Thyroid gland (tissue), 4 donors: ENCODE measurements at regions not wholly inside any gene's neighbourhood (a gene's known extent, or its start where the extent isn't known, plus 50 kb on each side); places are given as distances from the start of the nearest gene placed in this dataset.
"Not testable (repeated sequence)": the region's sequence is repeated elsewhere in the genome, so short reads cannot be mapped to it uniquely, and the experiment has no call there.

Source experiments
- DNase-seq, 2 donors: peaks; one replicate each; pipeline ENCODE4 v3.0.0-alpha.2; 2019
- H3K27ac ChIP-seq, 3 donors: fragments of 200-600 bp; sonication (generic); 1 replicate in 2 of 3; 2 replicates in 1 of 3; pipeline ENCODE4 v1.5.1; 2016 to 2019; ENCODE audit warnings: mild to moderate bottlenecking in 1 of 3, moderate library complexity in 1 of 3
- H3K27me3 ChIP-seq: fragments of 200-600 bp; sonication (generic); one replicate; pipeline ENCODE4 v1.5.1; 2019
- H3K36me3 ChIP-seq, 2 donors: fragments of 200-600 bp; sonication (generic); one replicate each; pipeline ENCODE4 v1.5.1; 2016 to 2019
- H3K4me1 ChIP-seq, 2 donors: fragments of 200-600 bp; sonication (generic); one replicate each; pipeline ENCODE4 v1.5.1; 2017 to 2019
- H3K4me3 ChIP-seq, 3 donors: fragments of 200-600 bp; sonication (generic); replicated peaks in 1 of 3; 1 replicate in 2 of 3; 2 replicates in 1 of 3; pipeline ENCODE4 v1.5.1; 2016; ENCODE audit warnings: mild to moderate bottlenecking in 1 of 3
- H3K9me3 ChIP-seq: fragments of 200-600 bp; sonication (generic); one replicate; pipeline ENCODE4 v1.5.1; 2017
- CTCF ChIP-seq, 6 experiments: fragments of 200-600 bp in 3 of 6; fragments of 450-650 bp in 3 of 6; sonication (generic) in 3 of 6; IDR thresholded peaks; one replicate each; pipeline ENCODE4 v1.5.1; 2016 to 2019; ENCODE audit warnings: antibody characterized with exemption in 6 of 6, mild to moderate bottlenecking in 2 of 6, inconsistent platforms in 1 of 6, moderate library complexity in 1 of 6
- POLR2A ChIP-seq, 2 donors: fragments of 450-650 bp; IDR thresholded peaks; one replicate each; pipeline ENCODE4 v1.6.1; 2017; ENCODE audit warnings: antibody characterized with exemption in 2 of 2, mild to moderate bottlenecking in 2 of 2, moderate library complexity in 1 of 2
- WGBS, 2 donors: methylation state at CpG; one replicate each; pipeline ENCODE4 v1.1.5; 2017; 5-methylcytosine and 5-hydroxymethylcytosine counted together
- intact Hi-C: fragments of 100-400 bp; cut with DNase I; formaldehyde crosslinking; loops from one replicate; pipeline ENCODE4 v1.15.1; 2023

DNA sequence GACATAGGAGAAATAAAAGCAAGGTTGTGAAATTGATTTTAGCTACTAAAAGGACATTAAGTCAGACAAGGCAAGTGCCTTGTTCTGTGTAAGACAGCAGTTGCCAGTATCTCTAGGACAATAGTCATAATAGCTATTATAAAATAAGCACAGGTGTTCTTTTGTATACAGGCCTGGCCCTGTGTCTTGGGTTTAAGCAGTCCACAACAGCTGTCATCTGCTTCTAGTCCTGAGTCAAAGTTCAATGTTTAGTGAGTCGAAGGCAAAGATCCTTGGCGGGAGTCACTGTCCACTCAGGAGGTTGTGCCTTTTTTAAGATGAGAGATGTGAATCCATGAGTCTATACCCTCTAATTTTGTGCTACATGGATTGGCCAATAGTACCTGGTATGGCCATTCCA is 79.5 kb downstream of the SC5D start:
- intact Hi-C loops = no loop called here
- Histone ChIP-seq H3K4me1 (peaks cover 6 to 14% of the 10 kb centered on the region in 2 donors), H3K27ac (no peak overlapping the region), H3K4me3 (no peak overlapping the region), H3K36me3 (no peaks in the 10 kb centered on the region), H3K9me3 (no peaks in the 10 kb centered on the region), H3K27me3 (no peaks in the 10 kb centered on the region)
- TF ChIP-seq CTCF (IDR thresholded peaks at IDR 0.05) (no peak), POLR2A (IDR thresholded peaks at IDR 0.05) (no peak)
- WGBS, 2 donors = 95 to 96% methylated on average over 2 of the region's 2 CpGs
- DNase-seq = no peak

DNA sequence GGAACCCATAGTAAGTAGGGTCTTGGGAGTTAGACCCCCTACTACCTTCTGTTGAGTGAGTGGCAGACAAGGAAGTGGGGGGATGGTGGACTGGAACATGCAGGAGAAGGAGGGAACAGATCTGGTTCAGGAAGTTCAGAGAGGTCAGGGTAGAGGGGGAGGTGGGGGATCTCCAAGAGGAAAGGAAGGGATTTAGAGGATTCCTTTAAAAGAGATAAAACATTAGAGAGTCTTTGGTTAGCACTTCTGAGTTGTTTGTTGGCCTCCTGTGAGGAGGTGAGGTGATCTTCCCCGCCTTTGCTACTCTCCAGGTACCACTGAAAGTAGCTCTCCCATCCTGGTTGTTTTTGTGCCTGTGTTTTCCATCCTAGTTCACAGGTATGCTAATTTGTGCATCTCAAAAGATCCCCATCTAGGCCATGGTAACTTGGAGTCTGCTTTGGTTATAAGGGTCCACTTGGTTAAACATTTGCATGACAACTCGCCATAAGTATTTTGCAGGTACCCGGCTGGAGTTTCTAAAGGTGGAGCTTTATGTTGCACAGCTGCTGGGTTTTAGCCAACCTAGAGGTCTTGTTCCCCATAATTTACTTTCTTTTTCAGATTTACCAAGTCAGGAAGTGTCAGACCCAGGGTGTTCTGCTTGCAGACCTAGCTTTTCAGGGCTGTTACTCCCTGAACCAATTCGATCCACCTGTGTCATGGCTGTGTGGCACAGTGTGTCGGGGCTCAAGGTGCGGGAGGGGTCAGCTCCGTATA is 79.3 kb upstream of the SORL1 start:
- H3K9me3 ChIP-seq = no peaks in the 10 kb centered on the region
- no peak overlapping the region for H3K4me3 ChIP-seq
- H3K27me3 ChIP-seq = no peaks in the 10 kb centered on the region
- H3K27ac ChIP-seq = no peak overlapping the region
- WGBS, 2 donors = 87 to 91% methylated on average over 7 of the region's 7 CpGs
- TF ChIP-seq POLR2A (IDR thresholded peaks at IDR 0.05) = no peak
- TF ChIP-seq CTCF (IDR thresholded peaks at IDR 0.05) = no peak
- intact Hi-C loops = no loop called here
- no peak for DNase-seq
- H3K4me1 ChIP-seq = peaks cover 0 to 6% of the 10 kb centered on the region in 2 donors
- H3K36me3 ChIP-seq = no peaks in the 10 kb centered on the region

DNA sequence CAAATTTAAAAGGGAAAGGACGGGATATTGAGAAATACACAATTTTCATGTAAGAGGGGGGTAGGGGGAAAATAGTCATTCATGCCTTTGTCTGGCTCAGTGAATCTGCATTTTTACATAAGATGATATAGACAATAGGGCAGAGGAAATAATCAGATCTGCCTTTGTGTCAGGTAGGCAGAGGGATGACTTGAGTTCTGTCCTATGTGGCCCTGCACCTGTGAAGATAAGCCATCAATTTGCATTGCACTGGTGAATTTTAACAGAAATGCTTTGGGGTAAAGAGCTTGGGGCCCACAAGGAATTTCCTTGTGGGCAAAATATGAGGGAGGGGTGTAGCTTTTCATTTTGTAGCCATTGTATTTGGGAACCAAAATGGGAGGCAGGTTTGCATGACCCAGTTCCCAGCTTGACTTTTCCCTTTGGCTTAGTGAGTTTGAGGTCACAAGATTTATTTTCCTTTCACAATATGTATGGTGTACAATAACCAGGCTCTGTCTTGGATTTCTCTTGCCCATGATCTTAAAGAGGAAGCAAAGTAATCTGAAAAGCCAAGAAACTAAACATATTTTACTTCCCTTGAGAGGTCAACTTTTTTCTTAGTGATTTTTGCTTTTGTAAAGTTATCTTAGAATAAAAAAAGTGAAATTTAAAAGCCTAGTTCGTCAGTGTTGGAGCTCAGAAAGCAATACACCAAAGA is 77.7 kb upstream of the SORL1 start:
- no peaks in the 10 kb centered on the region for H3K36me3 ChIP-seq
- DNase-seq = no peak
- no peaks in the 10 kb centered on the region for H3K4me1 ChIP-seq
- 73 to 88% methylated on average over 2 of the region's 2 CpGs for WGBS, 2 donors
- intact Hi-C loops = no loop called here
- no peak for TF ChIP-seq CTCF (IDR thresholded peaks at IDR 0.05)
- no peak for TF ChIP-seq POLR2A (IDR thresholded peaks at IDR 0.05)
- H3K27me3 ChIP-seq = no peaks in the 10 kb centered on the region
- no peak overlapping the region for H3K27ac ChIP-seq
- no peaks in the 10 kb centered on the region for H3K9me3 ChIP-seq
- no peak overlapping the region for H3K4me3 ChIP-seq

- no peak for DNase-seq
- WGBS, 2 donors = 81 to 90% methylated on average over 3 of the region's 3 CpGs
- no peaks in the 10 kb centered on the region for H3K9me3 ChIP-seq
- no peaks in the 10 kb centered on the region for H3K27me3 ChIP-seq
- H3K36me3 ChIP-seq = no peaks in the 10 kb centered on the region
- no peaks in the 10 kb centered on the region for H3K4me1 ChIP-seq
- intact Hi-C loops = no loop called here
- H3K27ac ChIP-seq = no peak overlapping the region
- no peak overlapping the region for H3K4me3 ChIP-seq
- TF ChIP-seq POLR2A (IDR thresholded peaks at IDR 0.05) = no peak
- TF ChIP-seq CTCF (IDR thresholded peaks at IDR 0.05) = no peak
Observed at GRCh38 chr11:121376130-121376529, 76.0 kb upstream of the SORL1 start.

DNA sequence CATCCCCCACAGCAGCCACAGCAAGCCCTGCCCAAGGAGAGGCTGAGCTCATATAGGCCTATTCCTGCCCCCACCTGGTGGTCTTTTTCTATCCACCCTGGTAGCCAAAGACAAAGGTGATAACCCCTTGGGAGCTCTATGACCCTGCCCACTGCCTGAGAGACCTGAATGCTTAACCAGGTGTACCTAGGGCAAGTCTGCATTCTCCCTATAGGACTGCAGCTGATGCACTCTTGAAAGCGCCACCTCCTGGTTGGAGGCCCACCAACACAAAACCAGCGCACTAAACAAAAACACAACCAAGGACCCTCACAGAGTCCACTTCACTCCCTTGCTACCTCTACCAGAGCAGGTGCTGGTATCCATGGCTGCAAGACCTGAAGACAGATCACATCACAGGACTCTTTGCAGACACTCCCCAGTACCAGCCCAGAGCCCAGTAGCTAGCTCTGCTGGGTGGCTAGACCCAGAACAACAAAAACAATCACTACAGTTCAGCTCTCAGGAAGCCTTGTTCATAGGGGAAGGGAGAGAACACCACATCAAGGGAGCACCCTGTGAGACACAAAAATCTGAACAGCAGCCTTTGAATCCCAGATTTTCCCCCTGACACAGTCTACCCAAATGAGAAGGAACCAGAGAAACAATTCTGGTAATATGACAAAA is 72.8 kb upstream of the SORL1 start:
- H3K27ac ChIP-seq, H3K27me3 ChIP-seq, intact Hi-C loops, DNase-seq, H3K36me3 ChIP-seq, H3K4me3 ChIP-seq, H3K4me1 ChIP-seq, H3K9me3 ChIP-seq: not testable (repeated sequence)
- WGBS, 2 donors = 86 to 100% methylated on average over 1 to 2 of the region's 2 CpGs
